HG03175 (cell line): ENCODE measurements at regions not wholly inside any gene's neighbourhood (a gene's known extent, or its start where the extent isn't known, plus 50 kb on each side); places are given as distances from the start of the nearest gene placed in this dataset.

Source experiments
- ATAC-seq: cut with Tn5 transposase; IDR thresholded peaks from one replicate; pipeline ENCODE4 v1.9.1; 2021; ENCODE audit warnings: mild to moderate bottlenecking, moderate library complexity; ENCODE audit not compliant: unreplicated experiment

- no peak for ATAC-seq
These were observed 73.0 kb downstream of the SERPINA3 start for GRCh38 chr14:94685166-94685581.

- ATAC-seq: no peak
These were observed 70.5 kb downstream of the SERPINA3 start for GRCh38 chr14:94682736-94683135.

GRCh38 chr14:94682061-94682516, 69.9 kb downstream of the SERPINA3 start:
- no peak for ATAC-seq

DNA sequence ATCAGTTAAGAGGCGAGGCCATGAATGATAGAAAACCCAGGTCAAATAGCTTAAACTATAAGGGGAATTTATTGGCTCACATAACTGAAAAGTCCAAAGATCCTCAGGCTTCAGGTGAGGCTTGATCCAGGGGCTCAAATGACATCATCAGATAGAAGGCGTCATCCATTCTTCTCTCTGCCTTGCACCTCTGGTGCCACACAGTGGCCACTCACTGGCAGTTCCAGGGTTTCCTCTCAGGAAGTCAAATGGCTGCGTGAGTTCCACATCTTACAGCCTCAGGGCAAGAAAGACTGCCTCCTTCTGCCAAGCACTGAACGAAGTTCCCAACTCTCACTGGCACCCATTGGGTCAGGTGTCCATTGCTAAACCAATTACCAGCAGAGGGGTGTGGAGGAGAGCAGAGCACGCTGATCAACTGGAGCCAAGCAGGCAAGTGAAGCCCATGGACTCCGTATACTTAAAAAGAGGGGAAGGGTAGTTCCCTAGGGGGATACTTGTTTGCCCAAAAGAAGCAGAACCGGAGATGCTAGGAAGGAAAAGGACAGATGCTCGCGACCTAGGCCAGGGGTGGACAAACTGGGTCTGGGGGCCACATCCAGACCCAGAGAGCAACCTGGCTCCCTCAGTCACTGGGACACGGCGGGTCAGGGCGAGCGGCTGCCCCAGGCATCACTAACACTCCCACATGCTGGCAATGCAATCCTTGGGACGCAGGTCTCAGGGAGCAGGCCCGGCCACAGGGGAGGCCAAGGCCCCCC, 69.3 kb downstream of the SERPINA3 start:
- ATAC-seq: no peak

DNA sequence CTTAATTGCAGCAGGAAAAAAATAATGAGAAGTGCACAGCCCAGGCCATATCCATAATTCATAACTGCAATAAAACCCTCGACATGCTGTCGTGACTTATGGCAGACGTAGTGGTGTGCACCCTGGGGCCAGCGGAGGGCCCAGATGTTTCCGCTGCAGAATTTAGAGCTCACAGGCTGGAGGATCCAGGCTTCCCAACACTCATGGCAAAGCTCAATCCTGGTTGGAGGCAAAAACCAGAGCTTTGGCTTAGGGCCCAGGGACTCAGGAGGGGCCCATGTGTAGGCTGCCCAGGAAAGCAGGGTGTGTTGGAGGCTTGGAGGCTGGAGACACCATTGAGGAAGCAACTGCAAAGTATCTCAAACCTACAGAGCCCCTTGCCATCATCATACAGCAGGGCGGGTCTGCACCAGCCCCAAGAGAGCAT, 68.7 kb downstream of the SERPINA3 start:
- no peak for ATAC-seq

- no peak for ATAC-seq
These were observed 68.0 kb downstream of the SERPINA3 start for GRCh38 chr14:94679937-94680861.

- ATAC-seq: no peak
These were observed 67.1 kb downstream of the SERPINA3 start for GRCh38 chr14:94679106-94679810.

DNA sequence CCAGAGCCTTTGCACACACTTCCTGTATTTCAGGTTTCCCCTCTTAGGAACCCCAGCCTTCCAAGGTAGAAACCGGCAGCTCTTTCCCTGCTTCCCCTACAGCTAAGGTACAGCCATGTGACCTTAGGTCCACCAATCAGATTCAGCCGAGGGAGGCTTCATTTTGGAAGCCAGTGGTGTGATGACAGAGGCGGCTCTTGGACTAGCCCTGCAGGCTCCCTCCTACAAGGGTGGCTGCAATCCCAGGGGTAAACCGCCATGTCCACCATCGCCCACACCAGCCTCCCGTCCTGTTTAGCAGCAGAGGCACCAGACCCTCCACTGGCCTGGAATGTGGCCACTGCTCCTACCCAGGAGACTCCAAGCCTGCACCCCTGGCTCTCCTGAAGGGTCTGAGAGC, 65.6 kb downstream of the SERPINA3 start:
- ATAC-seq: no peak

- no peak for ATAC-seq
These were observed 65.0 kb downstream of the SERPINA3 start for GRCh38 chr14:94677213-94677612.

DNA sequence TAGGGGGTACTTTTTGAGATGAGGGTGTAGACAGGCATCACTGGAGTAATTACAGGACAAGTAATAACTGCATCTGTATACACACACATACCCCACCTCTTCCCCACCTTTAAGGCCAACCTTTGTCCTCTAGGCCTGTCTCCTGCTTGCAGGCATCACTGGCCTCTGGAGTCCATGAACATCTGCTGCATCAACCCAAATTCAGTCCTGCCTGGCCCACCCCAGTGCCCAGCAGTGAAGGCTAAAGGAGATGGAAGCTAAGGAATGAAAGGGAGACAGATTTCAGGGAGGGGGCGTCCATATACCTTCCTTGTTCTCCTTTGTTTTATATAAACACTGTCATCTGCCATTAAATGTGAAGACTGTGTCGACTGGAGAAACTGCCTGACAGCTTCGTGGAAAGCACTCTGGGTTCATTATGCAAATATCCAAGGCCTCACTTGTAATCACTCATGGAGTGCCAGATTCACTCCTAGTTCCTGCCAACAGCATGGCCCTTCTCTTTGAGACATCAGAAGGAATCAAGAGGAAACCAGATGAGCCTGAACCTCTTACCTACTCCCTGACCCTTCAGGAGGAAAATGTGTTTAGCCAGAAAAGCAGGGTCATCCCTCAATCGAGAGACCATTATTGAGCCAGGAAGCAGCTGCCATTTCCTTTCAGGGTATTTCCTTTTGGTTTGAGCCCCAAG, 64.4 kb downstream of the SERPINA3 start:
- no peak for ATAC-seq

- ATAC-seq: no peak
These were observed 62.8 kb downstream of the SERPINA3 start for GRCh38 chr14:94675036-94675435.

DNA sequence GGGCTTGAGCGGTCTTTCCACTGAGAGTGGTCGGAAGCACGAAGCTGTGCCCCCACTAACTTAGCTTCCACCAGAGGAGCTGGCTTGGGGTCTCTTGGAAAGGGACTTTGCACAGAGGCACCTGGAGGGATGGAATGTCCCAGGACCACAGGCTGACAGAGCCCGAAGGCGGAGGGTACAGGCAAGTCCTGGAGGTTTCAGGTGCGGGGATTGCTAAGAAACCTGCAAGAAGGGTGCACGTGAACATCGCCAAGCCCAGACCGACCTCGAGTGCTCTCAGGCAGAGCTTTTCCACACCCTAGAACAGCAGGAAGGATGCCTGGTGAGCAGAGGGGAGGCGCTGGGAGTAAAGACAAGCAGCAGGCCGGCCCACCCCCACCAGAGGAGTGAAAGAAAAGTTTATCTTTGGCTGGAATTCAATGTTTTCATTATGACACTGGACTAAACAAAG, 61.6 kb downstream of the SERPINA3 start:
- ATAC-seq: no peak
